ENCODE measurements at regions not wholly inside any gene's neighbourhood (a gene's known extent, or its start where the extent isn't known, plus 50 kb on each side); places are given as distances from the start of the nearest gene placed in this dataset.

- FAIRE-seq = peak; percentile 96
- no peaks in the 10 kb centered on the region for H3K9me3 ChIP-seq (ENCODE audit: control insufficient read depth, low read depth, low read length)
- no peaks in the 10 kb centered on the region for H3K36me3 ChIP-seq (ENCODE audit: control insufficient read depth in 2 of 2, extremely low read depth in 1 of 2, insufficient read depth in 2 of 2, low read length in 2 of 2)
- no peaks in the 10 kb centered on the region for H3K9me1 ChIP-seq (ENCODE audit: control insufficient read depth, extremely low read depth, insufficient read depth, low read length)
- H3K4me1 ChIP-seq (ENCODE audit: control insufficient read depth, extremely low read depth, insufficient read depth, low read length) = peaks cover 3% of the 10 kb centered on the region
- H3K27me3 ChIP-seq (ENCODE audit: control insufficient read depth, extremely low read depth, insufficient read depth, low read length) = peaks cover 4% of the 10 kb centered on the region
- no peaks in the 10 kb centered on the region for H4K20me1 ChIP-seq (ENCODE audit: control insufficient read depth, extremely low read depth, insufficient read depth, low read length)
- H3K79me2 ChIP-seq (ENCODE audit: control insufficient read depth, insufficient read depth, low read length) = no peaks in the 10 kb centered on the region
- H3K9ac ChIP-seq (ENCODE audit: control insufficient read depth, extremely low read depth, insufficient read depth, low read length) = no peak overlapping the region
- no peak for DNase-seq (ENCODE audit: low read depth, low spot score)
- TF ChIP-seq EZH2 (IDR thresholded peaks at IDR 0.05; ENCODE audit: low read length) (no peak), CTCF (optimal IDR thresholded peaks at IDR 0.05 in 1 of 3, IDR thresholded peaks at IDR 0.05 in 1 of 3, conservative IDR thresholded peaks at IDR 0.05 in 1 of 3; ENCODE audit: extremely low read depth in 1 of 3, insufficient read depth in 2 of 3, low read length in 3 of 3) (no peak)
- no peak overlapping the region for H3K27ac ChIP-seq (ENCODE audit: control insufficient read depth, insufficient read depth, low read length)
- dilution Hi-C loops (cut with MboI; ENCODE audit: extremely low pct_ligation_motif_present, low sequenced_read_pairs) = no loop called here
- no peak overlapping the region for H2AFZ ChIP-seq (ENCODE audit: control insufficient read depth, low read length)
- no peak overlapping the region for H3K4me3 ChIP-seq (ENCODE audit: control insufficient read depth in 2 of 3, extremely low read depth in 1 of 3, insufficient read depth in 2 of 3, low read depth in 1 of 3, low read length in 3 of 3)
- no peak overlapping the region for H3K4me2 ChIP-seq (ENCODE audit: control insufficient read depth, extremely low read depth, insufficient read depth, low read depth, low read length)
Observed at GRCh38 chr1:29673669-29674626, 437.6 kb downstream of the PTPRU start.

GRCh38 chr1:29673228-29673500, 436.8 kb downstream of the PTPRU start:
- Histone ChIP-seq H4K20me1 (ENCODE audit: control insufficient read depth, extremely low read depth, insufficient read depth, low read length) (no peaks in the 10 kb centered on the region), H3K4me3 (ENCODE audit: control insufficient read depth in 2 of 3, extremely low read depth in 1 of 3, insufficient read depth in 2 of 3, low read depth in 1 of 3, low read length in 3 of 3) (no peak overlapping the region), H3K36me3 (ENCODE audit: control insufficient read depth in 2 of 2, extremely low read depth in 1 of 2, insufficient read depth in 2 of 2, low read length in 2 of 2) (no peaks in the 10 kb centered on the region), H3K27ac (ENCODE audit: control insufficient read depth, insufficient read depth, low read length) (no peak overlapping the region), H3K9me1 (ENCODE audit: control insufficient read depth, extremely low read depth, insufficient read depth, low read length) (no peaks in the 10 kb centered on the region), H3K9ac (ENCODE audit: control insufficient read depth, extremely low read depth, insufficient read depth, low read length) (no peak overlapping the region), H3K27me3 (ENCODE audit: control insufficient read depth, extremely low read depth, insufficient read depth, low read length) (peaks cover 8% of the 10 kb centered on the region), H3K4me2 (ENCODE audit: control insufficient read depth, extremely low read depth, insufficient read depth, low read depth, low read length) (no peak overlapping the region), H3K9me3 (ENCODE audit: control insufficient read depth, low read depth, low read length) (no peaks in the 10 kb centered on the region), H3K4me1 (ENCODE audit: control insufficient read depth, extremely low read depth, insufficient read depth, low read length) (peaks cover 3% of the 10 kb centered on the region), H3K79me2 (ENCODE audit: control insufficient read depth, insufficient read depth, low read length) (no peaks in the 10 kb centered on the region), H2AFZ (ENCODE audit: control insufficient read depth, low read length) (no peak overlapping the region)
- dilution Hi-C loops (cut with MboI; ENCODE audit: extremely low pct_ligation_motif_present, low sequenced_read_pairs) = no loop called here
- TF ChIP-seq CTCF (optimal IDR thresholded peaks at IDR 0.05 in 1 of 3, IDR thresholded peaks at IDR 0.05 in 1 of 3, conservative IDR thresholded peaks at IDR 0.05 in 1 of 3; ENCODE audit: extremely low read depth in 1 of 3, insufficient read depth in 2 of 3, low read length in 3 of 3) = no peak
- TF ChIP-seq EZH2 (IDR thresholded peaks at IDR 0.05; ENCODE audit: low read length) = no peak
- DNase-seq (ENCODE audit: low read depth, low spot score) (no peak), FAIRE-seq (no peak)

Measured in keratinocyte (primary cell).